Testis (tissue), 2 donors: ENCODE measurements at regions not wholly inside any gene's neighbourhood (a gene's known extent, or its start where the extent isn't known, plus 50 kb on each side); places are given as distances from the start of the nearest gene placed in this dataset.

Experiments
- DNase-seq: peaks from one replicate; pipeline ENCODE4 v3.0.0-alpha.2; 2019
- H3K27ac ChIP-seq, 2 donors: fragments of 200-600 bp; sonication (generic); one replicate each; pipeline ENCODE4 v1.5.1; 2019
- H3K27me3 ChIP-seq: fragments of 200-600 bp; sonication (generic); one replicate; pipeline ENCODE4 v1.5.1; 2019
- H3K36me3 ChIP-seq: fragments of 200-600 bp; sonication (generic); one replicate; pipeline ENCODE4 v1.5.1; 2017; ENCODE audit warnings: low read depth; ENCODE audit errors: missing control alignments
- H3K4me1 ChIP-seq: fragments of 200-600 bp; sonication (generic); one replicate; pipeline ENCODE4 v1.5.1; 2019
- H3K4me3 ChIP-seq, 2 donors: fragments of 200-600 bp; sonication (generic); one replicate each; pipeline ENCODE4 v1.5.1; 2017 to 2019
- H3K9me3 ChIP-seq: fragments of 200-600 bp; sonication (generic); one replicate; pipeline ENCODE4 v1.5.1; 2017
- CTCF ChIP-seq, 3 experiments: fragments of 450-650 bp in 2 of 3; fragments of 200-600 bp in 1 of 3; sonication (generic) in 1 of 3; IDR thresholded peaks; one replicate each; pipeline ENCODE4 v1.5.1; 2016 to 2019; ENCODE audit warnings: antibody characterized with exemption in 3 of 3, mild to moderate bottlenecking in 2 of 3, moderate library complexity in 1 of 3
- POLR2A ChIP-seq: fragments of 450-650 bp; IDR thresholded peaks from one replicate; pipeline ENCODE4 v1.6.1; 2017; ENCODE audit warnings: antibody characterized with exemption, mild to moderate bottlenecking, moderate library complexity
- WGBS, 2 donors: methylation state at CpG; one replicate each; pipeline ENCODE4 v1.1.5; 2018; 5-methylcytosine and 5-hydroxymethylcytosine counted together
- intact Hi-C: fragments of 100-400 bp; cut with DNase I; formaldehyde crosslinking; loops from one replicate; pipeline ENCODE4 v1.15.1; 2023; ENCODE audit warnings: low total_unique reads

GRCh38 chr2:236819275-236820002 lies 249.8 kb downstream of the ACKR3 start:
- H3K4me3 ChIP-seq, result no peak overlapping the region
- H3K27ac ChIP-seq, result no peak overlapping the region
- no peaks in the 10 kb centered on the region for H3K9me3 ChIP-seq
- no peaks in the 10 kb centered on the region for H3K36me3 ChIP-seq
- no peak for DNase-seq
- intact Hi-C loops, result no loop called here
- no peaks in the 10 kb centered on the region for H3K27me3 ChIP-seq
- 86 to 90% methylated on average over 17 to 19 of the region's 19 CpGs for WGBS, 2 donors
- TF ChIP-seq POLR2A (no peak), CTCF (IDR thresholded peaks at IDR 0.05) (no peak)
- no peaks in the 10 kb centered on the region for H3K4me1 ChIP-seq

- TF ChIP-seq CTCF (IDR thresholded peaks at IDR 0.05) (no peak), POLR2A (no peak)
- 87 to 92% methylated on average over 10 of the region's 10 CpGs for WGBS, 2 donors
- no peak for DNase-seq
- no peaks in the 10 kb centered on the region for H3K4me1 ChIP-seq
- H3K36me3 ChIP-seq, result no peaks in the 10 kb centered on the region
- no peak overlapping the region for H3K27ac ChIP-seq
- H3K4me3 ChIP-seq, result no peak overlapping the region
- intact Hi-C loops, result no loop called here
- H3K27me3 ChIP-seq, result no peaks in the 10 kb centered on the region
- H3K9me3 ChIP-seq, result no peaks in the 10 kb centered on the region
These were observed 251.2 kb downstream of the ACKR3 start for GRCh38 chr2:236820763-236821344.

- no peaks in the 10 kb centered on the region for H3K36me3 ChIP-seq
- H3K9me3 ChIP-seq, result no peaks in the 10 kb centered on the region
- 90 to 93% methylated on average over 16 of the region's 16 CpGs for WGBS, 2 donors
- H3K4me1 ChIP-seq, result no peaks in the 10 kb centered on the region
- H3K4me3 ChIP-seq, result no peak overlapping the region
- H3K27me3 ChIP-seq, result no peaks in the 10 kb centered on the region
- DNase-seq, result no peak
- TF ChIP-seq POLR2A (no peak), CTCF (IDR thresholded peaks at IDR 0.05) (no peak)
- no peak overlapping the region for H3K27ac ChIP-seq
- intact Hi-C loops, result no loop called here
These were observed 253.5 kb downstream of the ACKR3 start for GRCh38 chr2:236823041-236823629.

GRCh38 chr2:236823963-236824362 lies 254.3 kb downstream of the ACKR3 start:
- Histone ChIP-seq H3K9me3 (no peaks in the 10 kb centered on the region), H3K36me3 (no peaks in the 10 kb centered on the region), H3K27ac (no peak overlapping the region), H3K4me3 (no peak overlapping the region), H3K27me3 (no peaks in the 10 kb centered on the region), H3K4me1 (no peaks in the 10 kb centered on the region)
- WGBS, 2 donors, result 79 to 81% methylated on average over 4 of the region's 4 CpGs
- TF ChIP-seq POLR2A (no peak), CTCF (IDR thresholded peaks at IDR 0.05) (no peak)
- intact Hi-C loops, result no loop called here
- no peak for DNase-seq
